GM18909 (cell line): ENCODE measurements at regions not wholly inside any gene's neighbourhood (a gene's known extent, or its start where the extent isn't known, plus 50 kb on each side); places are given as distances from the start of the nearest gene placed in this dataset.

Experiments
- ATAC-seq: cut with Tn5 transposase; IDR thresholded peaks from one replicate; pipeline ENCODE4 v1.9.1; 2021; ENCODE audit warnings: mild to moderate bottlenecking; ENCODE audit not compliant: unreplicated experiment, poor library complexity

DNA sequence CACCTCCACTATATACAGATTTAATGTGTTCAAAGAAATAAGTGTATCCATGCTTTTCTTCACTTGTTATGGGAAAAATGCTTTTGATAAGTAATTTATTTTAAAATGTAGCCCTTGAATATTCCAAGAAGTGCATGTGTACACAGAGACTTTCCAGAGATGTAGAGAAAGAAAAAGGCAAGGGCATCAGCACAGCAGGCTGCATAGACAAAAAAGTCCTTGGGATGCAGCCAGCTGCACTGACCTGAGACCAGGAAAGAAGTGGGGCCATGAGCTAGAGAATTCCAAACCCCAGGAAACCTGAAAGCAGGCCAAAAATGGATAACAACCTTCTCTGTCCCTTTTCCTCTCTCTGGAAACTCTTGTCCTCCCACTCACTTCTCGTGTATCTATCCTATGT, 51.6 kb upstream of the PRDM8 start:
- no peak for ATAC-seq

DNA sequence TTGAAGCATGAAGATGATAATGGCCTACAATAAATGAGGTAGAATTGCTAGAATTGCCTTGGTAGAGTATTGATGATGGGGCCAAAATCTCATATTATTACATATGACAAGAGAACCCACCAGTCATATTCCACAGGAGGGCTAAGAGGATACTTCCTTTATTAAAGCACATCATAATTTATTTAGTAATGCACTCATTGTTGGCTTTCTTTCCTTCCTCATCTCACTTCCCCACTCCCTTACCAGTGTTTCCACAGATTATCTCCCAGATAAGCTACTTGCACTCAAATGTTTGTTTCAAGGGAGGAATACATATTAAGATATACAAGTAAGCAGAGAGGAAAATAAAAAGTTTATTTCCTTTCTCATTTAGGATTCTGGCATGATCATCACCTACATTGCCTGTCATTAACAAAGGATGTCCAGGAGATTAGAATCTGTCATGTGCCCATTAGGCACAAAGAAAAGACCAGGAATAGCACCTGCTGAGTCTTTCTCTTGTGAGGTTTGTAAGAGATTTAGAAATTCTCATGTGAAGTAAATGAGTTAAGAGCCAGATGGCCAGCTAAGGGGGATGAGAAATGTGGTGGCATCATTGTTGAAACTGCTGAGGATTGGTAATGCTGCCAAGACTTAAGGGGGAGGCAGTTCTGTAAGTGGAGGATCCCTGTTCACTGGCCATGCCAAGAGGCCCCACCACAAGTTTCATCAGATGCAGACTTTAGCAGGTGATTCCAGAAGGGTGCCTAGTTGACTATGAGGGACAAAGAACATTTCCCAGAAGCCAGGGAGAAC, 52.4 kb upstream of the PRDM8 start:
- no peak for ATAC-seq

DNA sequence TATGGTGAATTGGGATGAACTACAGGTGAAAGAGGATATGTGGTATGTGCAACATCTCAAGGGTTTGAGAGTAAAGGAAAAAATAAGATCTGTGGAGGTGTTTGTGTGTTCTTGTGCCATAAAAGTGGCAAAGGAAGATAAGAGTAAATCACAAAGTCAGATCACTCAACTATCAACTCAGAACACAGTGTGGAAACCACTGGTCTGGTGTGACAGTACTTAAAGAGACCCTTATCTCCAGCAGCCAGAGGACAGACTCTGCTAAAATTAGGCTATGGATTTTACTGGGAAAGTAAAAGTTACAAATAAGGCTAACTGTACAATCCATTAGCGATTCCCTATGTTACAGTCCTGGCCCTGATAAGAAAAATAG, 54.0 kb upstream of the PRDM8 start:
- no peak for ATAC-seq

DNA sequence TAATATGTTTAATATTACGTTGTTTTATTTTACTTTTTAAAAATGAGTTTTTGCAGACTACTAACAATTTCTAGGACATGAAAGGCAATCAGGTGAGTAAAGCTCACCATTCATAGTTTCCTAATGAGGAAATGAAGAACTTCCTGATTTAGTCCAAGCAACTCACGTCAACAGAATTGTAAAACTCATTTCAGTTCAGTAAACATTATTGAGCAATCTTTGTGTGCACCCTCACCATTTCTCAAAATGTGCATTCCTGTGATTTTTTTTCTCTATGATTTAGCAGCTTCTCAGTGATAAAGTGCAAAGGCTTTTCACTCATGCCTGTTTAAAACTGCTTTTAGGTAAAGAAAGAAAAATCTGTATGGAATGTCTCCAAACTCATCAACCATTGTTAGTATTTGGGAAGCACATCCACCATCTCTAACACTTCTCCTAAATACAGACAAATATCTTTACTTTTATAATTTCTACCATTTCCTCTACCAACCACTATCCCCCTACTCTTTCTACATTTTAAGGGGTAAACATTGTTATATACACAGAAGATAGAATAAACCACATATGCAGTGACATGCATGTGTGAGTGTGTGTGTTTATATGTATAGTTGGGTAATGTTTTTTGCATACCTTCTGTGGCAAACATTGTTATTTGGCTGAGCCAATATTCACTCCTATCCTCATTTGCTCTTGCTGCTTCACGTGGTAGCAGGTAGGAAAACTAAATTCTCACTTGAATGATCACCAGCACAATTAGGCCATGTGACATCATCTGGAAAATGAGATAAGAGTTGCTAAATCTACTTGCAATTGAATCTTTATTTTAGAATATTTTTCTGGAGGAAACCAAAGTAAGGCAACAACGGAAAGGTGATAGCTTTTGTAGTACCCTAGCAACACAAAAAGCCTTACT, 54.7 kb upstream of the PRDM8 start:
- ATAC-seq: no peak

DNA sequence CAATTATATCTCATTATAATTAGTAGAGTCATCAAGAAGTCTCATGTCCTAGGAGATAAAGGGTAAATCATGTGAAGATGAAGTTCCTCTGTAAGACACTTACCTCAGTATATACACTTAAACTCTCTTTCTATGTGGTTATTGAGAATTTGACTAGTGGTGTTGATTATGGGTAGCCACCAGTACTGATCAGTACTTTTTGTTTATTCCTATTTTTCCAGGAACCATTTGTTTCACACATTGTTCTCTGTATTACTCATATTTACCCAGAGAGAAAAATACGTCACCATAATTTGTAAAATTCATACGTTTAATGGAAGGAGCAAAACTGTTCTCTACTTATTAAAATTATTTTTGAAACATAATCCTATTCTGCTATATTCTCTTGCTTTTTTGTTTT, 55.8 kb upstream of the PRDM8 start:
- no peak for ATAC-seq

DNA sequence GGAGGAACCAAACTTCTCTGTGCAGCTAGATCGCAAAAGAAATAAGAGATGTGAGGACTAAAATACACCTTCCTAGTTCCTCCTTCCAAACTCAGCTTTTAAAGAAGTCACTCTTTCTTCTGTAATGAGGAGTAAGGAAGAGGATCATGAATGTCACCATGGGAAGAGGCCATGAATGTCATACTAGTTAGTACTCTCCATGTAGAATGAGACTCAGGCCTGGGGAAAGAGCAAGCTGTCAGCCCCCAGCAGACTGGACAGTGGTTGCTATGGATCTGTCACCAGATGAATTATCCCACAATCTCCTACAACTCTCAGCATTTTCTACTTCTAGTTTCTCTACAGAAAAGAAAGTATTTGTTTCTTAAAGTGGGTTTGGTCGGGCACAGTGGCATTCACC, 57.1 kb upstream of the PRDM8 start:
- ATAC-seq: no peak

DNA sequence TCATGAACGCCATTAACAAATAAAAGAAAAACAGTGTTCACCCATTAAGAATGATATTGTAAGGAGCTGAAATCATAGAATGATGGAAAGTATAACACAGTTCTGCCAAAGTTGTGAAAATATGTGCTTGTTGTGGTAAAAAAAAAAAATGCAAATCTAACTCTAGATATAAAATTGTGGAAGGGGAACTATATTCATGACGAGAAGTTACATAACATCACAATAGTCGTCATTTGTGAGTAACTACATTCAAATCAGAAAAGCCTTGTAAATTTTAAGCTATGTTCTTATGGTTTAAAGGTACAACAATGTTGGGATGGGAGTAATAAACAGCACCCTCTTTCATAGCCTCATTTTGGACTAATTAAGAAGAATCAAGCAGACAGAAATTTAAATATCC, 57.6 kb upstream of the PRDM8 start:
- no peak for ATAC-seq

DNA sequence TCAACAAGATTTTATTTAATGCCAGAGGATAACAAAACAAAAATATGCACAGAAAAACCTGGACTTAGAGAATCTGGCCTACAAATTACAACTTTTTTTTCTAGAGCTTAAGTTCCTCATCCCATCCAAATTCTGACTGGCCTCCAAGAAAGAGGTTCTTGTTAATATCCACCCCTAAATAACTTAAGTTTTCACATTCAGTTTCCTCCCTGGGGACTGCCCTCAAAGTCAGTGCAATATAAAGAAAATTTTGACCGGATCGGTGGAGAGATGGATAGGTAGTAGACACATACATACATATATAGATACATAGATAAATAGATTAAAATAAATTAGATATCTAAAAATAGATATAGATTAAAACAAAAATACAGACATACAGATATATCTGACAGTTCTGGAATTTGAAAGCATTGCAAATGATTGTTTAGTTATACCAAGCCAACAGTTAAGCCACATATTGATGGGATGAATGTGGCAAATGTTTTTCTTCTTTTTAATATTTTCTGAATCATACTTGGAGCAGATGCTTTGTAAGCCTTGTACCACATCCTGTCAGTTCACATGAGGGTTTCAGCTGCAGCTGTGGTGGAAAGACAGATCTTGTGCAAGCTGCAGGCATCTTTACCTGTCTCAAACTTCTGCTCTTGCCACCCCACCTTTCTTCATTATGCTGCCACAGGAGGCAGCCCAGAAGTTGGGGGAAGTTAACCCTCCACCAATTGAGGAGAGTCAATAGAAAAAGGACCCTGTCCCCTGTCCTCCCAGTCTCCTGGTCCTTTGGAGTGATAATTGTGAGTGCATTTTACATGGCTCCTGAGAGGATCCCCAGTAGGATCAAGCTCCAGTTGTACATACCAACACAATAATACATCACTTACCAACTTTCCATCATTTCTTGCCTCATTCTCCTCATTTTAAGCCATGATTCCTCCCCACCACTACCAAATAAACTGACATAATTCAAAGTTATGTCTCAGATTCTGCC, 58.5 kb upstream of the PRDM8 start:
- peak; percentile 97 for ATAC-seq

DNA sequence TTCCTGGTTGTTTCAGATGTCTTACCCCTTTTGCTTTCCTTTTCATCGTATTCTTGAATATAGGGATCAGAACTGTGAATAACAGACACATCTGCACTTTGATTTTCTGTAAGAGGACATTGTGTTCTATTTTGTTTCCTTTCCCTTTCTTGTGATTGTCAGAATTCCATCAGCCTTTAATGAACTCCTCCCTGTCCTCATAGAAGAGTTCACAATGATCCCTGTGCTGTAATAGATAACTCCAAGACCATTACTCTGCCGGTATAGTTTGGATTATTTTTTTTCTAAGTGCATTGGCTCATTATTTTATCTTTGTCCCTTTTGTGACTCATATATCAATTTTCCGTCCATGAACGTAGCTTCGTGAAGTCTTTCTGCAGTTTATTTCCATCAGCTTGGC, 59.7 kb upstream of the PRDM8 start:
- ATAC-seq: no peak

DNA sequence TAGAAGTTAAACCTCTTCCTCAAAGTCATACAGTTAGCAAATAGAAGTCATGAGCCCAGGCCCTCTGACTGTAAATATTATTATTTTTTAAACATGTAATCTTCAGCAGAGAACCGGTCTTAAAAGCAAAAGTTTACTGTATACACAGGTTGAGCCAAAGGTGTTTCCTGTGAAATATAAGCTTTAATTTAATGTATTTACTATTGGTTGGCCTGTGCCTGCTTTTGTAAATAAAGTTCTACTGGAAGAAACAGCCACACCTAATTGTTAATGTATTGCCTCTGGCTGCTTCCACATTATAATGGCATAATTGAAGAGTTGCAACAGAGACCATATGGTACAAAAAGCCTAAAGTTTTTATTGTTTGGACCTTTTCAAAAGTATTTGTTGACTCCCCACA, 61.0 kb upstream of the PRDM8 start:
- no peak for ATAC-seq

DNA sequence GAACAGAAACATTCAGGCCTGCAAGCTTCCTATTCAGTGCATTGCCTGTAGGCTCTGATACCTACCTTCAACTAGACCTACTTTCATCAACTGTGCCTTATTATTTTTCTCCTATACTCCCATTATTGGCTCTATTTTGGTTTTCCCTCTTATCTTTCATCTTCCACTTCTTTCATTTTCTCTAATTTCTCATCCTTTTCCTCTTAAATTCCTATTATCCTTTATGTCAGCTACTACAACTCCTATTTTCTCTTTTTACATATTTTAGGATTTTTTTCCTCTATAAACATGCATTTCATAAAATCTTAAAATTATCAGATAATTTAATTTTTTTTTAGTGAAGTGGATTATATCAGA, 61.6 kb upstream of the PRDM8 start:
- no peak for ATAC-seq

DNA sequence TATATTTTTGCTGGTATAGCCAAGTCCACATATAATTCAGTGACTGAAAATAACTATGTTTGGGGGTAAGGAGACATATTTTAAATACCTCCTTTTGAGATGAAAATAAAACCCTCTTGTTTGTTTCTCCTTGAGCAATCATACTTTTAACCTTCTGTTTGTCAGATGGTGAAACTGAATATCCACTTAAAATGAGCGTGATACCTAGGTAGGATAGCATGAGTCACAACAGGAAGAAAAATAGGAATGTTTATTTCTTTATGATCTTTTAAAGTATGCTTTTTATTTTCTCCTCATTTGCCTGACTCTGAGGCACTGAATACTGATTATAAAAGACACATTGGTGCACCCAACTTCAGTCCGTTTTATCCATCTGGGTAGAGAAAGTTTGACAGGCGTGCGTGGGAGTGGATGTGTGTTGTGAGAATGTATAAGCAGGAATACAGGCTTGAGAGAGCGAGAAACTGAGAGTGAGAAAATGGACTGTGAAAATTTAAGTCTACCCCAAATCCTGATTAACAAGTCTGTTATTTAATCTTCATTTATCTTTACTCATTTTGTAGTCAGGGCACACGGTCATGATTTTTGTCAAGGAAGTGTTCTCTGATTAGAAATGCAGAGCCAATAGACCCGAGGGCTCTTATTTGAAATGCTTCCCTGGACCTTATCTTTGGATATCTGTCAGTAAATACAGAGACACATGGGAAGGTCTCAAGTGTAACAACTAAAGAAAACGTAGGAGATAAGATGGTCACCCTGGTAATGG, 62.1 kb upstream of the ANTXR2 start:
- ATAC-seq: no peak

DNA sequence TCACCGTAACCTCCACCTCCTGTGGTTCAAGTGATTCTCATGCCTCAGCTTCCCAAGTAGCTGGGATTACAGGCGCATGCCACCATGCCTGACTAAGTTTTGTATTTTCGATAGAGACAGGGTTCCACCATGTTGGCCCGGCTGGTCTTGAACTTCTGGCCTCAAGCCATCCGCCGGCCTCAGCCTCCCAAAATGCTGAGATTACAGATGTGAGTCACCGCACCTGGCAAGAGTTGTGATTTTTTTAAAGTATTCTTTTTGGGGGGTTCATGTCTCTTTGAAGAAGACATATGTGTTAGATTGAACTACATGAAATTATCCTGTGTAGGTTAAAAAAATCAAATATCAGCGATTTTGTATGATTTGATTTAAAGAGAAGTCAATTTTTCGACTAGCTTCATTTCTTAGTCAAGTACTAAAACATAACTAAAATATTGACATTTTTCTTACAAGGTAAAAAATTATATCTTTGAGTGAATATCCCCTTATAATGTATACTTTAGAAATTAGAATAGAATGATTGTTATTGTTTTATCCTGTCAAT, 60.3 kb upstream of the ANTXR2 start:
- no peak for ATAC-seq

DNA sequence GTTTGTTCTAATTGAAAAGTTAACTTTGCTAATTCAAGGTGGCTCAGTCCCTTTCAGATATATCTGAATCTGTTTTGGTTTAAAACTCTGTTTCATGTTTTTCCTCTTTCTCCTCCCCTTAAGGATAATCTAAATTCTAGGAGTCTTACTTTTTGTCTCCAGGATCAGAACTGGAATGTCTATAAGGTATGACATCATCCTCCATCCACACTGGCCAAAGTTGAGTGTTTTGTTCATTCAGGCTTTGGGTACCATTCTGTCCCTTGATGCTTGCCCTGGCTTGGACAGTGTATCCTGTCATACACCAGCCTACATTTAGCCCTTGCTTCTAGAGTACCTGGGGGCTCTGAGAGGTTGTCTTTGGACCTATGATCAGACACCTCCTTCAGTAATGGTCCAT, 56.8 kb upstream of the ANTXR2 start:
- ATAC-seq: no peak

DNA sequence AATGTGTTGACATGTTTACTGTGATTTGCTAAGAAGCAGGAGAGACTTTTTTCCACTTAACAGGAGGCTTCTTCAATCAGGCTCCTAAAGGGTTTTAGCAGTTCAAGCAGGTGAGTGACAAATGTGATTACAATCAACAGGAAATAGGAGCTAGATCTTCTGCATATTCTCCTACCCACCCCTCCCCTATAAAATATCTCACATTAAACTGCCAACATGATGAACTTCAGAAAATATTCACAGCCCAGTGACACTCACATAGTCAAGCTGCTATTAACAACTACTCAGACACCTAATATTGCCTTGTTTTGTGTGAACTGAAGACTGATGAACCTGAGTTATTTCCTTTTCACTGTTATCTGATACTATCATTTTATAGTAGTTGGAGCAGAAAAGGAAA, 55.9 kb upstream of the ANTXR2 start:
- ATAC-seq: no peak

DNA sequence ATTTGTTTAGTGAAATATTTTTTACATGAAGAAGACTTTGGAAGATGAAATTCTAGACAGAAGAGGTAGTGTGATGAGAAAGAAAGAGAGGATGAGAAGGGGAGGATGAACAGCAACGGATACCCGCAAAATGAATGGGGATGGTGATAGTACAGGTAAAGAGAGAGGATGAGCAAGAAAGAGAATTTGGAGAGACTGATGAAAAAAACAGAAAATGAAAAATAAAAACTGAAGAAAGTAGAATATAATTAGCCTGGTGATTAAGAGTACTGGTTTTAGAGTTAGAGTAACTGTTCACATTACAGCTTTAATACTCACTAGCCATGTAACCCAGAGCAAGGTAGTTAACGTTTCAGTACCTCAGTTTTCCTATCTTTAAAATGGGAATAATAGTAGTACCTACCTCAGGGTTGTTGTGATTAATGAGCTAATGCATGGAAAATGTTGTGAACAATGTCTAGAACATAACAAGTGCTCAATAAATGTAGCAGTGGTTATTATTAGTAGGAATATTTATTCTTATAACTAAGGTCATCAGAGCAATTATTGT, 54.9 kb upstream of the ANTXR2 start:
- ATAC-seq: no peak

DNA sequence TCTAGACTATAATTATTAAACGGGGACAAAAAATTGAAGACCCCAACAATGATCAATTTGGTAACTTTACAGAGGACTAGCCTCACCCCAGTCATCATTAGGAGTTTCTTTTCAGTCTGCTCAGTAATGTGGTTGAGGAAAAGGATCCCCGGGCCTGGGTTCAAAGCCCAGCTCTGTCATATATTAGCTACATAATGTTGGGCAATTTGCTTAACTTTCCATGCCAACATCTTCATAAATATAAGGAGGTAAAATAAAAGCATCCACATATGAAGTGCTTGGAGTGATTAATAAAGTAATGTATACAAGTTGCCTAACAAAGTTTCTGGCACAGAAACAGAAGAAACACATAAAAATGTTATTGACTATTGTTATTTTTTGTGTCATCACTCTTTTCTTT, 53.4 kb upstream of the ANTXR2 start:
- no peak for ATAC-seq

DNA sequence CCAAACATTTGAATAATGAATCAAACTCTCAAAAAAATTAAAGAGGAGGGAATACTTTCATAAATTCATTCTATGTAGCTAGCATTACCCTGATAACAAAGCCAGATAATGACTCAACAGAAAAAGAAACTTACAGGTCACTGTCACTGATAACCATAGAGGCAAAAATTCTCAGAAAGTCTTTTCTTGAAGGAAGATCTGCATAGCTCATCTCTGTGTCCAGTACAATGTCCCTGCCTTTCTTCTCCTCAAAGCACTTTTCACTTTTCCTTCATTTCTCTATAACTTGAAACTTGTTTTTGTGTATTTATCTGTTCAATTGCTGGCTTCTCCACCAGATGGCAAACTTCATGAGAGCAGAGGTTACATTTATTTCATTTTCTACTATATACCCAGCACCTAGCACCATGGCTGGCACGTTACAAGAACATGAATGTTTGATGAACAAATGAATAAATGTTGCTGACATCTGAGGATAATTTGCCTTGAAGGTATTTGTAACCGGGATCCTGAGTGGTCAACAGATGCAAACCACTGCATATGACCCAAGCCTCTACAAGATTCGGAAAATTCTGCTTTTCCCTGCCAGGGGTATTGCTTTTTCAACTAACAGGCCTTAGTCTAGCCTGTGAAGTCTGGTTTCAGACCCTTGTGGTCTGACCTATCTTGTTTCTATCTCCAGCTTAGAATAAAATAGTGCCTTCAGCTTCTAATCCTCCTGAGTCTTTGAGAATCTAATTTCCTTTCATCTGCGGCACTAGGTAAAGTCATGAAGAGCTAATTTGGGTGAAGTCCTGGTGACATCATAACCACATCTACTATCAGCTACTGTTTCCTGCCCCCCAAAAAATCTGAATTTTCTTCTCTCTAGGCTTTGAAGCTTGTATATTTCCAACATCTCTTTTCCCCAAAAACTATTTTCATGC, 52.5 kb upstream of the ANTXR2 start:
- ATAC-seq: peak; percentile 63
